Testis (tissue), 2 donors: ENCODE measurements at regions not wholly inside any gene's neighbourhood (a gene's known extent, or its start where the extent isn't known, plus 50 kb on each side); places are given as distances from the start of the nearest gene placed in this dataset.

Experiments
- POLR2A ChIP-seq: fragments of 450-650 bp; IDR thresholded peaks from one replicate; pipeline ENCODE4 v1.6.1; 2017; ENCODE audit warnings: antibody characterized with exemption, mild to moderate bottlenecking, moderate library complexity
- TF ChIP-seq, protein P1 (sequence below), 3 experiments: fragments of 450-650 bp in 2 of 3; fragments of 200-600 bp in 1 of 3; sonication (generic) in 1 of 3; IDR thresholded peaks; one replicate each; pipeline ENCODE4 v1.5.1; 2016 to 2019; ENCODE audit warnings: antibody characterized with exemption in 3 of 3, mild to moderate bottlenecking in 2 of 3, moderate library complexity in 1 of 3

DNA sequence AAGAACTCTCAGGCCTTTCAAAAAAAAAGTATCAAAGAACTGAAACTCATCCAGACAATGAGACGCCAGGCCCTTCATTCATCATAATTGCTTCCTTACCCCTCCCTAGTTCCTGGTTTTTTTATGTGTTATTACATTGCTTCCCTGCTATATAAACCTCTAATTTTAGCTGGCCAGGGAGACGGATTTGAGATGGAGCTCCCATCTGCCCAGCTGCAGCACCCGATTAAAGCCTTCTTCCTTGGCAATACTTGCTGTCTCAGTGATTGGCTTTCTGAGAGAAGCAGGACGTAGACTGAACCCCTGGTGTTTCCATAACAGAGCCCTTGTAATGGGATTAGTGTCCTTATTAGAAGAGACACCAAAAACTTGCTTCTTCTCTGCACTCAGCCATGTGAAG lies 62.4 kb downstream of the BARX1 start:
- TF ChIP-seq POLR2A = no peak
- TF ChIP-seq, protein P1, sequence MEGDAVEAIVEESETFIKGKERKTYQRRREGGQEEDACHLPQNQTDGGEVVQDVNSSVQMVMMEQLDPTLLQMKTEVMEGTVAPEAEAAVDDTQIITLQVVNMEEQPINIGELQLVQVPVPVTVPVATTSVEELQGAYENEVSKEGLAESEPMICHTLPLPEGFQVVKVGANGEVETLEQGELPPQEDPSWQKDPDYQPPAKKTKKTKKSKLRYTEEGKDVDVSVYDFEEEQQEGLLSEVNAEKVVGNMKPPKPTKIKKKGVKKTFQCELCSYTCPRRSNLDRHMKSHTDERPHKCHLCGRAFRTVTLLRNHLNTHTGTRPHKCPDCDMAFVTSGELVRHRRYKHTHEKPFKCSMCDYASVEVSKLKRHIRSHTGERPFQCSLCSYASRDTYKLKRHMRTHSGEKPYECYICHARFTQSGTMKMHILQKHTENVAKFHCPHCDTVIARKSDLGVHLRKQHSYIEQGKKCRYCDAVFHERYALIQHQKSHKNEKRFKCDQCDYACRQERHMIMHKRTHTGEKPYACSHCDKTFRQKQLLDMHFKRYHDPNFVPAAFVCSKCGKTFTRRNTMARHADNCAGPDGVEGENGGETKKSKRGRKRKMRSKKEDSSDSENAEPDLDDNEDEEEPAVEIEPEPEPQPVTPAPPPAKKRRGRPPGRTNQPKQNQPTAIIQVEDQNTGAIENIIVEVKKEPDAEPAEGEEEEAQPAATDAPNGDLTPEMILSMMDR (IDR thresholded peaks at IDR 0.05) = no peak
